MCF 10A (cell line): ENCODE measurements at regions not wholly inside any gene's neighbourhood (a gene's known extent, or its start where the extent isn't known, plus 50 kb on each side); places are given as distances from the start of the nearest gene placed in this dataset.
"Not testable (repeated sequence)": the region's sequence is repeated elsewhere in the genome, so short reads cannot be mapped to it uniquely, and the experiment has no call there.

Experiments
- BruUV-seq: library from RNA; stranded (reverse); fragments of 400-500 nt; replicated peaks from 2 replicates; lab custom pipeline; 2021; lab: Mats Ljungman, UMichigan
- CTCF ChIA-PET: fragments of 300-600 bp; sonication (Branson Sonifier 250); formaldehyde crosslinking; extraction: SDS; loops from one replicate; lab custom pipeline; 2021; ENCODE audit warnings: antibody characterized with exemption, inconsistent platforms; lab: Yijun Ruan, JAX
- POLR2A ChIA-PET: fragments of 300-600, 350-650 bp; sonication (Branson Sonifier 250); formaldehyde crosslinking; extraction: SDS; loops from one replicate; lab custom pipeline; 2020; ENCODE audit warnings: antibody characterized with exemption, inconsistent platforms; lab: Yijun Ruan, JAX
- DNase-seq: peaks from one replicate; pipeline ENCODE4 v3.0.0-alpha.2; 2018; ENCODE audit not compliant: unreplicated experiment
- H3K27ac Mint-ChIP-seq: one replicate; pipeline ENCODE4 v1.8.0; 2022; ENCODE audit warnings: mild to moderate bottlenecking, low read depth, mixed read lengths; ENCODE audit not compliant: unreplicated experiment
- H3K27me3 Mint-ChIP-seq: one replicate; pipeline ENCODE4 v1.8.0; 2022; ENCODE audit warnings: mixed read lengths; ENCODE audit not compliant: insufficient read depth, unreplicated experiment
- H3K36me3 Mint-ChIP-seq: one replicate; pipeline ENCODE4 v1.8.0; 2022; ENCODE audit warnings: mild to moderate bottlenecking, moderate library complexity, mixed read lengths; ENCODE audit not compliant: insufficient read depth, unreplicated experiment
- H3K4me1 Mint-ChIP-seq: one replicate; pipeline ENCODE4 v1.8.0; 2022; ENCODE audit warnings: mixed read lengths; ENCODE audit not compliant: insufficient read depth, unreplicated experiment
- H3K4me3 Mint-ChIP-seq: one replicate; pipeline ENCODE4 v1.8.0; 2022; ENCODE audit warnings: mild to moderate bottlenecking, moderate library complexity, mixed read lengths; ENCODE audit not compliant: unreplicated experiment
- H3K9me3 Mint-ChIP-seq: one replicate; pipeline ENCODE4 v1.8.0; 2022; ENCODE audit warnings: mixed read lengths; ENCODE audit not compliant: unreplicated experiment
- intact Hi-C: fragments of 100-400 bp; cut with micrococcal nuclease; formaldehyde crosslinking; loops from 2 replicates; pipeline ENCODE4 v1.14.1; 2022
- TF ChIP-seq, protein P1 (sequence below): fragments of 200-600 bp; IDR thresholded peaks from one replicate; pipeline ENCODE4 v1.8.0; 2022; ENCODE audit warnings: antibody characterized with exemption, mild to moderate bottlenecking; ENCODE audit not compliant: unreplicated experiment

DNA sequence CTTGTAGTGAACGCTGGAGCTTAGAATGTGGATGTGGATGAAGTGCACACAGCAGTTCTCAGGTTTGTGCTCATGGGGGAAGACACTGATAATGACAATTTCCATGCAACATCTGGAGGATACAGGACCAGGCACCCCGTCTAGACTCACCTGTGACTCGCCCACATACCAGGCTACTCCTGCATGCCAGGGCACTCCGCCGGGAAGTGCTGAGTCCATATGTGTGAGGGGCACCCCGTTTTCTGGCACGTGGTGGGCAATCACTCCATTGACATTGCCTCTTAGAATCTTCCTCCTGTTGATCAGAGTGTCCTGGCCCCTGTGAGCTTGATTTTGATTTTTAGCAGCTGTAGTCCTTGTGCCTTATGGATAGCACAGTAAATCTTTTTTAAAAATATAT, 90.9 kb upstream of the LRPAP1 start:
- TF ChIP-seq, protein P1, sequence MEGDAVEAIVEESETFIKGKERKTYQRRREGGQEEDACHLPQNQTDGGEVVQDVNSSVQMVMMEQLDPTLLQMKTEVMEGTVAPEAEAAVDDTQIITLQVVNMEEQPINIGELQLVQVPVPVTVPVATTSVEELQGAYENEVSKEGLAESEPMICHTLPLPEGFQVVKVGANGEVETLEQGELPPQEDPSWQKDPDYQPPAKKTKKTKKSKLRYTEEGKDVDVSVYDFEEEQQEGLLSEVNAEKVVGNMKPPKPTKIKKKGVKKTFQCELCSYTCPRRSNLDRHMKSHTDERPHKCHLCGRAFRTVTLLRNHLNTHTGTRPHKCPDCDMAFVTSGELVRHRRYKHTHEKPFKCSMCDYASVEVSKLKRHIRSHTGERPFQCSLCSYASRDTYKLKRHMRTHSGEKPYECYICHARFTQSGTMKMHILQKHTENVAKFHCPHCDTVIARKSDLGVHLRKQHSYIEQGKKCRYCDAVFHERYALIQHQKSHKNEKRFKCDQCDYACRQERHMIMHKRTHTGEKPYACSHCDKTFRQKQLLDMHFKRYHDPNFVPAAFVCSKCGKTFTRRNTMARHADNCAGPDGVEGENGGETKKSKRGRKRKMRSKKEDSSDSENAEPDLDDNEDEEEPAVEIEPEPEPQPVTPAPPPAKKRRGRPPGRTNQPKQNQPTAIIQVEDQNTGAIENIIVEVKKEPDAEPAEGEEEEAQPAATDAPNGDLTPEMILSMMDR: no peak
- Mint-ChIP-seq H3K27ac (no peak overlapping the region), H3K27me3 (peaks cover 11% of the 10 kb centered on the region), H3K4me3 (no peak overlapping the region), H3K4me1 (no peaks in the 10 kb centered on the region), H3K36me3 (peaks cover 4% of the 10 kb centered on the region), H3K9me3 (no peaks in the 10 kb centered on the region)
- BruUV-seq: no TSS peak
- ChIA-PET CTCF (no interaction called here), POLR2A (no interaction called here)
- intact Hi-C loops: no loop called here
- DNase-seq: no peak

DNA sequence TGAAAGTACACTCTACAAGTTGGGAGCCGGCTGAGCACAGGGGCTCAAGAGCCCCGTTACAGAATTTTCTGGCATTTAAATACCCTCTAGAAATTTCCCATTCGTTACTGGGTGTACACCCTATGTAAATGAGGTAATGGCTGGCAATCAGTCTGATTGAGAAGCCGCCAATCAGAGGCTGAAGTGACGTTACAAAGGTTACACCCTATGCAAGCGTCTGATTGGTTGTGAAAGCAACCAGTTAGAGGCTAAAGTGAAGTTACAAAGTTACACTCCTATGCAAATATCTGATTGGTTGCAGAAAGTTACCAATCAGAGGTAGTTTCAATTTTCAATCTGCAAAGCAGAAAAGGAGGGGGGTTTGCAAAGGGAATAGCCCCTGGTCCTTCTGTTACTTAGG, 88.1 kb upstream of the LRPAP1 start:
- H3K4me1 Mint-ChIP-seq, H3K9me3 Mint-ChIP-seq, BruUV-seq, H3K36me3 Mint-ChIP-seq, intact Hi-C loops, H3K27ac Mint-ChIP-seq, POLR2A ChIA-PET, CTCF ChIA-PET: not testable (repeated sequence)
- peaks cover 17% of the 10 kb centered on the region for H3K27me3 Mint-ChIP-seq
- H3K4me3 Mint-ChIP-seq: peak overlapping the region; percentile 54
- peak; percentile 28 for DNase-seq

DNA sequence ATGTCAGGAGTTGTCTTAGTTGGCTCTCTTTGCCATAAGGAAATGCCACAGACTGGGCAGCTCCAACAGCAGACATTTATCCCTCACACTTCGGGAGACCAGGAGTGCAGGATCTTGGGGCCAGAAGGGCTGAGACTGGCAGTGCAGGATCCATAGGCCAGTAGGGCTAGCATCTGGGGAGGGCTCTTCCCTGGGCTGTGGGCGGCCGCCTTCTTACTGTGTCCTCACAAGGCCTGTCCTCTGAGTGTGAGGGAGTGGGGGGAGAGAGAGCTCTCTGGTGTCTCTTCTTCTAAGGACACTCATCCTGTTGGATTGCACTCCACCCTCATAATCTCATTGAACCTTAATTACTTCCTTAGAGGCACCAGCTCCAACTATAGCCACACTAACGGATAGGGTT, 87.5 kb upstream of the LRPAP1 start:
- BruUV-seq, H3K36me3 Mint-ChIP-seq, intact Hi-C loops, H3K27ac Mint-ChIP-seq, DNase-seq, H3K4me1 Mint-ChIP-seq, POLR2A ChIA-PET, CTCF ChIA-PET, H3K9me3 Mint-ChIP-seq: not testable (repeated sequence)
- Mint-ChIP-seq H3K4me3 (peak overlapping the region; percentile 54), H3K27me3 (peaks cover 17% of the 10 kb centered on the region)

DNA sequence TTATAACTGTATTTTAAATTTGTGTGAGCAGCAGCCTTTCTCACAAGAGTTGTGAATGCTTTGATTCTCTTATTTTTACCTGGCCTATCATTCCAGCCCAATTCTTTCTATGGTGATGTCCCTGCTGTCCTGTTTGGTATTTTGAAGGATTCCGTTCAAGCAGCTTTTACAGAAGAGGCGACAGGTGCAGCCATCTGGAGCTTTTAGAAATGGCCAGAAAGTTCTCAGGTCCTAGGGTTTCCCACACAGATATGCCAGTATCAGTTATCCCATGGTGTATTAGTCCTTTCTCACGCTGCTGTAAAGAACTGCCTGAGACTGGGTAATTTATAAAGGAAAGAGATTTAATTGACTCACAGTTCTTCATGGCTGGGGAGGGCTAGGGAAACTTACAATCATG, 86.1 kb upstream of the LRPAP1 start:
- peaks cover 17% of the 10 kb centered on the region for H3K27me3 Mint-ChIP-seq
- BruUV-seq, H3K4me3 Mint-ChIP-seq, DNase-seq, H3K27ac Mint-ChIP-seq, CTCF ChIA-PET, H3K4me1 Mint-ChIP-seq, H3K36me3 Mint-ChIP-seq, intact Hi-C loops, POLR2A ChIA-PET, H3K9me3 Mint-ChIP-seq: not testable (repeated sequence)

DNA sequence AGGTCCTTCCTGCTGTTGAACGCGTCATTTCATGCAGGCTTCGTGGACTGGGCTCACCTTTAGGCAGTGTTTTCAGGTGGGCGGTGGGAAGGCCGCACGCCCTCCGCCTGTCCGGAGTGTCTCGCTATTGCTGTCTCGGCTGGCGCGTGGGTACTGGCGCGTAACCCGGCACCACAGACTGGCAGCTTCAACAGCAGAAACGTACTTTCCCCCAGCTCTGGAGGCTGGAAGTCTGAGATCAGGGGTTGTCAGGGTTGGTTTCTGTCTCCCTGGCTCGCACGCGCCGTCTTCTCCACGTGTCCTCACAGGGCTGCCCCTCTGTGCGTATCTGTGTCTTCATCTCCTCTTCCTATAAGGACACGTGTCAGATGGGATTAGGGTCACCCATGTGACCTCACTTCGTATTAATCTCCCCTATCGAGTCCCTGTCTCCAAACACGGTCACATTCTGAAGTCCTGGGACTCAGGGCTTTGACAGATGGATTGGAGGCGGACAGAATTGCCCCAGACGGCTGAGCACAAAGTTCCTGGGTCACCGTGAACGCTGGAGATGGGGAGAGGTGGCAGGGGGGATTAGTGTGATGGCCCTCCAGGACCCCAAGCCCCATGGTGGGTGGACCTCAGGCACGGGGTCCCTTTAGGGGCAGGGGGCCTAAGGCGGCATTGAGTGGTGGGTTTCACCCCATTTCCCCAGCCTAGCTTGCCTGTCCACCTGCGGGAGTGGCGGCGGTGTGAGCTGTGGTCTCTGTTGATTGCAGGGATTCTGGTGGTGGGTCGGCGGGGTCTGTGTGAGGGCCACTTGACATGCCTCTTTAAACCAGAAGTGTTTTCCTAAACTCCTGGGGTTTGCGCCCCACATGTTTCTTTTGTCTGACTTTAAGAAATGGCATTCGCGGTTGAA, 83.4 kb upstream of the LRPAP1 start:
- Mint-ChIP-seq H3K9me3 (peaks cover 5% of the 10 kb centered on the region), H3K4me3 (no peak overlapping the region), H3K27me3 (peaks cover 17% of the 10 kb centered on the region), H3K4me1 (peaks cover 8% of the 10 kb centered on the region), H3K36me3 (peaks cover 4% of the 10 kb centered on the region), H3K27ac (no peak overlapping the region)
- BruUV-seq: no TSS peak
- TF ChIP-seq, protein P1: no peak
- POLR2A ChIA-PET: no interaction called here
- CTCF ChIA-PET: no interaction called here
- DNase-seq: no peak
- intact Hi-C loops: no loop called here
